ENCODE measurements at regions not wholly inside any gene's neighbourhood (a gene's known extent, or its start where the extent isn't known, plus 50 kb on each side); places are given as distances from the start of the nearest gene placed in this dataset.
"Not testable (repeated sequence)": the region's sequence is repeated elsewhere in the genome, so short reads cannot be mapped to it uniquely, and the experiment has no call there.

- no peak for DNase-seq
These were observed 122.4 kb upstream of the SMURF2 start for GRCh38 chr17:64784353-64785010.

- DNase-seq = no peak
These were observed 121.6 kb upstream of the SMURF2 start for GRCh38 chr17:64783556-64784352.

- no peak for DNase-seq
These were observed 120.9 kb upstream of the SMURF2 start for GRCh38 chr17:64783031-64783461.

- DNase-seq = peak; percentile 27
These were observed 119.9 kb upstream of the SMURF2 start for GRCh38 chr17:64781810-64782555.

- peak; percentile 59 for DNase-seq
These were observed 119.1 kb upstream of the SMURF2 start for GRCh38 chr17:64781014-64781756.

- DNase-seq = no peak
These were observed 118.2 kb upstream of the SMURF2 start for GRCh38 chr17:64780096-64781013.

- DNase-seq = peak; percentile 26
These were observed 117.4 kb upstream of the SMURF2 start for GRCh38 chr17:64779376-64780095.

- not testable (repeated sequence) for DNase-seq
These were observed 116.9 kb upstream of the SMURF2 start for GRCh38 chr17:64779098-64779375.

- peak; percentile 67 for DNase-seq
These were observed 116.4 kb upstream of the SMURF2 start for GRCh38 chr17:64778240-64779097.

GRCh38 chr17:64777415-64778239 lies 115.5 kb upstream of the SMURF2 start:
- DNase-seq = no peak

- peak; percentile 94 for DNase-seq
These were observed 114.8 kb upstream of the SMURF2 start for GRCh38 chr17:64776720-64777414.

- no peak for DNase-seq
These were observed 113.8 kb upstream of the SMURF2 start for GRCh38 chr17:64775701-64776570.

- DNase-seq = no peak
These were observed 112.9 kb upstream of the SMURF2 start for GRCh38 chr17:64774888-64775540.

- peak; percentile 57 for DNase-seq
These were observed 112.0 kb upstream of the SMURF2 start for GRCh38 chr17:64773836-64774761.

GRCh38 chr17:64773386-64773835 lies 111.3 kb upstream of the SMURF2 start:
- no peak for DNase-seq

- no peak for DNase-seq
These were observed 110.8 kb upstream of the SMURF2 start for GRCh38 chr17:64772845-64773299.

Data from retina (tissue), 1 donor.